AG04450 (cell line): ENCODE measurements at regions not wholly inside any gene's neighbourhood (a gene's known extent, or its start where the extent isn't known, plus 50 kb on each side); places are given as distances from the start of the nearest gene placed in this dataset.

Experiments used
- CTCF ChIA-PET: fragments of 300-600, 350-600 bp; formaldehyde crosslinking; extraction: SDS; loops from one replicate; lab custom pipeline; 2022; ENCODE audit warnings: antibody characterized with exemption, inconsistent platforms; lab: Charles Lee
- POLR2A ChIA-PET: fragments of 350-600 bp; formaldehyde crosslinking; extraction: SDS; loops from one replicate; lab custom pipeline; 2021; ENCODE audit warnings: antibody characterized with exemption, inconsistent platforms; lab: Yijun Ruan, JAX
- DNase-seq: peaks from one replicate; pipeline ENCODE4 v3.0.0-alpha.2; 2011; ENCODE audit warnings: low read depth, low spot score
- H3K27ac ChIP-seq: one replicate; pipeline ENCODE4 v1.5.1; 2012; ENCODE audit warnings: low read depth, low read length, control low read depth
- H3K27me3 ChIP-seq: one replicate; pipeline ENCODE4 v1.6.0; 2012; ENCODE audit warnings: low read length; ENCODE audit not compliant: control insufficient read depth, insufficient read depth
- H3K4me3 ChIP-seq: 2 replicates; pipeline ENCODE4 v1.5.1; 2011; ENCODE audit warnings: mild to moderate bottlenecking, low read depth, low read length, control low read depth
- H3K9me3 ChIP-seq: 2 replicates; pipeline ENCODE4 v1.5.1; 2012; ENCODE audit warnings: low read length; ENCODE audit not compliant: control insufficient read depth, insufficient read depth
- TF ChIP-seq, protein P1 (sequence below): IDR thresholded peaks from 2 replicates; pipeline ENCODE4 v1.5.1; 2011; ENCODE audit warnings: low read depth, low read length, control low read depth, inconsistent platforms

DNA sequence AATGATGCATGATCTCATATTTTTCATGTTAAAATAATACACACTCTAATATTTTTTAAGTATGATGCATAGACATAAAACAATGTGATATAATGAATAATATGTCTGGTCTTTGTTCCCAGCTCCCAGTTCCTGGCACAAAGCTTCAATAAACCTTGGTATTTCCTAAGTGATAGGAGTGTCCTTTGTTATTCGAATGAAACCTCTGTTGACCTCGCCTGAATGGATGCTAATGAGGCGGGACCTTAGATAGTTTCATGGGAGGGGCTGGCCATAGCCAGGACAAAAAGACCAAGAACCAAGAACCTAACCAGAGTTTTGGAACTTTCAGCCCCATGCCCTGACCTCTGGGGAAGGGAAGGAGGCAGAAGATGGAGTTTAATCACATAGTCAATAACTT lies 257.7 kb upstream of the COPS8 start:
- ChIA-PET CTCF (no interaction called here), POLR2A (no interaction called here)
- Histone ChIP-seq H3K4me3 (no peak overlapping the region), H3K27me3 (peaks cover 3% of the 10 kb centered on the region), H3K27ac (no peak overlapping the region), H3K9me3 (no peaks in the 10 kb centered on the region)
- no peak for DNase-seq
- TF ChIP-seq, protein P1, sequence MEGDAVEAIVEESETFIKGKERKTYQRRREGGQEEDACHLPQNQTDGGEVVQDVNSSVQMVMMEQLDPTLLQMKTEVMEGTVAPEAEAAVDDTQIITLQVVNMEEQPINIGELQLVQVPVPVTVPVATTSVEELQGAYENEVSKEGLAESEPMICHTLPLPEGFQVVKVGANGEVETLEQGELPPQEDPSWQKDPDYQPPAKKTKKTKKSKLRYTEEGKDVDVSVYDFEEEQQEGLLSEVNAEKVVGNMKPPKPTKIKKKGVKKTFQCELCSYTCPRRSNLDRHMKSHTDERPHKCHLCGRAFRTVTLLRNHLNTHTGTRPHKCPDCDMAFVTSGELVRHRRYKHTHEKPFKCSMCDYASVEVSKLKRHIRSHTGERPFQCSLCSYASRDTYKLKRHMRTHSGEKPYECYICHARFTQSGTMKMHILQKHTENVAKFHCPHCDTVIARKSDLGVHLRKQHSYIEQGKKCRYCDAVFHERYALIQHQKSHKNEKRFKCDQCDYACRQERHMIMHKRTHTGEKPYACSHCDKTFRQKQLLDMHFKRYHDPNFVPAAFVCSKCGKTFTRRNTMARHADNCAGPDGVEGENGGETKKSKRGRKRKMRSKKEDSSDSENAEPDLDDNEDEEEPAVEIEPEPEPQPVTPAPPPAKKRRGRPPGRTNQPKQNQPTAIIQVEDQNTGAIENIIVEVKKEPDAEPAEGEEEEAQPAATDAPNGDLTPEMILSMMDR = no peak

- peaks cover 3% of the 10 kb centered on the region for H3K27me3 ChIP-seq
- no peak overlapping the region for H3K27ac ChIP-seq
- no peak for DNase-seq
- ChIA-PET POLR2A (no interaction called here), CTCF (interaction anchor here (0.7 kb wide), 1 partner anchor 48 kb away, joined by 3 read pairs; no protein-coding TSS in a partner anchor)
- H3K9me3 ChIP-seq = no peaks in the 10 kb centered on the region
- H3K4me3 ChIP-seq = no peak overlapping the region
- TF ChIP-seq, protein P1 = no peak
These were observed 256.9 kb upstream of the COPS8 start for GRCh38 chr2:236828820-236829219.

DNA sequence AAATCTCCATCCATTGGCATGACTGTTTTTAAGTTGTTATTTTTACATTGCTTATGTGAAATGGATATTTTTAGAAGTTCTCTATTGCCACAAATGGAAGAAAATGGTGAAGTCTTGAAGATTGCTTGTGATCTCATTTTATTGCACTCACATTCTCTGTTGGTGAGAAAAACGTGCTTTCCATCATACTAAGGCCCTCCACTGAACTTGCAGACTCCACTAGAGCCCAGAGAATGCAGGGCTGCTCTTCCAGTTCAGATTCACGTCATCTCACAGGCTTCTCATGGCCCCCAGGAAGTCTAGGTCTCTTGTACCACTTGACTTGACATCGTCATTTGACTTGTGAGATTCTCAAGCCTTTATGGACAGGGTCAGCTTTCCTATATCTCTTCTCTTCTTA lies 254.8 kb upstream of the COPS8 start:
- no peak for DNase-seq
- Histone ChIP-seq H3K4me3 (no peak overlapping the region), H3K27ac (no peak overlapping the region), H3K9me3 (no peaks in the 10 kb centered on the region), H3K27me3 (peaks cover 3% of the 10 kb centered on the region)
- ChIA-PET CTCF (no interaction called here), POLR2A (no interaction called here)
- TF ChIP-seq, protein P1 = no peak

DNA sequence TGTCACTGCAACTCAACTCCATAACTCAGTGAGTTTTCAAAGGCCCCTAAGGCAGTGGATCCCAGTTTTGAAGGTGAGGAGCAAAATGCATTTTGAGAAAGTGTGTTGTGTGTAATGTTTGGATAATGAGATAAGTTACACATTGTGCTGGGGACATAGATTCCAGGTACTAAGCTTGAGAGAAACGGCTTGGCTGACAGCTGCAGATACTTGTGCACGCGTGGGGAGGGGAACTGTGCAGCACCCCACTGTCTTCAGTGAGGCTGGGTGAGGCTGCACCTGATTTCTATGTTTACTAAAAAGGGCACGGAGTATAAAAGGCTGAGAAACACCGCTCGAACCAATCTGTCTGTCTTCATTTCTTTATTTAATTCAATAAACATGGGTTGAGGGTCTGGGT lies 254.0 kb upstream of the COPS8 start:
- ChIA-PET POLR2A (no interaction called here), CTCF (no interaction called here)
- H3K4me3 ChIP-seq = no peak overlapping the region
- H3K9me3 ChIP-seq = no peaks in the 10 kb centered on the region
- H3K27me3 ChIP-seq = peaks cover 3% of the 10 kb centered on the region
- H3K27ac ChIP-seq = no peak overlapping the region
- TF ChIP-seq, protein P1 = no peak
- no peak for DNase-seq

- no peaks in the 10 kb centered on the region for H3K9me3 ChIP-seq
- H3K4me3 ChIP-seq = no peak overlapping the region
- POLR2A ChIA-PET = no interaction called here
- TF ChIP-seq, protein P1 = no peak
- H3K27me3 ChIP-seq = peaks cover 3% of the 10 kb centered on the region
- no peak overlapping the region for H3K27ac ChIP-seq
- CTCF ChIA-PET = no interaction called here
- no peak for DNase-seq
These were observed 252.1 kb upstream of the COPS8 start for GRCh38 chr2:236833501-236834073.
